ENCODE measurements at regions not wholly inside any gene's neighbourhood (a gene's known extent, or its start where the extent isn't known, plus 50 kb on each side); places are given as distances from the start of the nearest gene placed in this dataset.

- ChIA-PET CTCF (no interaction called here), POLR2A (no interaction called here)
- H3K27me3 ChIP-seq (replicated peaks in 2 of 5; ENCODE audit: control insufficient read depth in 4 of 5, insufficient read depth in 5 of 5, low read length in 4 of 5) = no peaks in the 10 kb centered on the region
- no peak overlapping the region for H3K27ac ChIP-seq (ENCODE audit: insufficient read depth in 1 of 2, low read depth in 1 of 2, low read length in 2 of 2, poor library complexity in 1 of 2, severe bottlenecking in 2 of 2)
- 96% methylated on average over 10 of the region's 10 CpGs for WGBS (ENCODE audit: insufficient coverage)
- DNase-seq = no peak
- no peaks in the 10 kb centered on the region for H3K4me1 ChIP-seq (ENCODE audit: control extremely low read depth in 1 of 4, control insufficient read depth in 4 of 4, insufficient read depth in 4 of 4, low read length in 3 of 4)
- H3K9me3 ChIP-seq (ENCODE audit: control extremely low read depth in 1 of 5, control insufficient read depth in 4 of 5, insufficient read depth in 2 of 5, low read depth in 1 of 5, low read length in 4 of 5) = peaks cover 0 to 3% (median 0%) of the 10 kb centered on the region in 5 experiments
- H3K4me3 ChIP-seq (ENCODE audit: control insufficient read depth in 1 of 7, extremely low read depth in 1 of 7, insufficient read depth in 4 of 7, low read depth in 2 of 7, low read length in 6 of 7) = no peak overlapping the region
- no peaks in the 10 kb centered on the region for H3K36me3 ChIP-seq (ENCODE audit: control insufficient read depth in 4 of 4, insufficient read depth in 4 of 4, low read length in 3 of 4)
These were observed 53.9 kb upstream of the ECI2 start for GRCh38 chr6:4189249-4189648.

- CTCF ChIA-PET = no interaction called here
These were observed 53.4 kb upstream of the ECI2 start for GRCh38 chr6:4188801-4189200.

GRCh38 chr6:4187480-4187879, 52.1 kb upstream of the ECI2 start:
- WGBS (ENCODE audit: insufficient coverage) = 96% methylated on average over 2 of the region's 2 CpGs

More at GRCh38 chr6:4188801-4189200, 53.4 kb upstream of the ECI2 start:
- WGBS (ENCODE audit: insufficient coverage) = 96% methylated on average over 23 of the region's 25 CpGs
- H3K27me3 ChIP-seq (replicated peaks in 2 of 5; ENCODE audit: control insufficient read depth in 4 of 5, insufficient read depth in 5 of 5, low read length in 4 of 5) = no peaks in the 10 kb centered on the region
- H3K4me1 ChIP-seq (ENCODE audit: control extremely low read depth in 1 of 4, control insufficient read depth in 4 of 4, insufficient read depth in 4 of 4, low read length in 3 of 4) = no peaks in the 10 kb centered on the region
- POLR2A ChIA-PET = no interaction called here
- no peak overlapping the region for H3K4me3 ChIP-seq (ENCODE audit: control insufficient read depth in 1 of 7, extremely low read depth in 1 of 7, insufficient read depth in 4 of 7, low read depth in 2 of 7, low read length in 6 of 7)
- DNase-seq = no peak
- H3K27ac ChIP-seq (ENCODE audit: insufficient read depth in 1 of 2, low read depth in 1 of 2, low read length in 2 of 2, poor library complexity in 1 of 2, severe bottlenecking in 2 of 2) = no peak overlapping the region
- no peaks in the 10 kb centered on the region for H3K36me3 ChIP-seq (ENCODE audit: control insufficient read depth in 4 of 4, insufficient read depth in 4 of 4, low read length in 3 of 4)
- H3K9me3 ChIP-seq (ENCODE audit: control extremely low read depth in 1 of 5, control insufficient read depth in 4 of 5, insufficient read depth in 2 of 5, low read depth in 1 of 5, low read length in 4 of 5) = peaks cover 0 to 3% (median 0%) of the 10 kb centered on the region in 5 experiments

GRCh38 chr6:4186385-4186784, 51.0 kb upstream of the ECI2 start:
- Histone ChIP-seq H3K36me3 (ENCODE audit: control insufficient read depth in 4 of 4, insufficient read depth in 4 of 4, low read length in 3 of 4) (no peaks in the 10 kb centered on the region), H3K27me3 (replicated peaks in 2 of 5; ENCODE audit: control insufficient read depth in 4 of 5, insufficient read depth in 5 of 5, low read length in 4 of 5) (no peaks in the 10 kb centered on the region), H3K4me3 (ENCODE audit: control insufficient read depth in 1 of 7, extremely low read depth in 1 of 7, insufficient read depth in 4 of 7, low read depth in 2 of 7, low read length in 6 of 7) (no peak overlapping the region), H3K4me1 (ENCODE audit: control extremely low read depth in 1 of 4, control insufficient read depth in 4 of 4, insufficient read depth in 4 of 4, low read length in 3 of 4) (no peaks in the 10 kb centered on the region), H3K9me3 (ENCODE audit: control extremely low read depth in 1 of 5, control insufficient read depth in 4 of 5, insufficient read depth in 2 of 5, low read depth in 1 of 5, low read length in 4 of 5) (peaks cover 0 to 3% (median 0%) of the 10 kb centered on the region in 5 experiments), H3K27ac (ENCODE audit: insufficient read depth in 1 of 2, low read depth in 1 of 2, low read length in 2 of 2, poor library complexity in 1 of 2, severe bottlenecking in 2 of 2) (no peak overlapping the region)
- no peak for DNase-seq
- 100% methylated on average over 4 of the region's 4 CpGs for WGBS (ENCODE audit: insufficient coverage)
- POLR2A ChIA-PET = no interaction called here
- CTCF ChIA-PET = interaction anchor here (1.6 kb wide), 1 partner anchor 13 kb away, joined by 3 read pairs; no protein-coding TSS in a partner anchor

More at GRCh38 chr6:4187480-4187879, 52.1 kb upstream of the ECI2 start:
- no peaks in the 10 kb centered on the region for H3K36me3 ChIP-seq (ENCODE audit: control insufficient read depth in 4 of 4, insufficient read depth in 4 of 4, low read length in 3 of 4)
- H3K9me3 ChIP-seq (ENCODE audit: control extremely low read depth in 1 of 5, control insufficient read depth in 4 of 5, insufficient read depth in 2 of 5, low read depth in 1 of 5, low read length in 4 of 5) = peaks cover 0 to 3% (median 0%) of the 10 kb centered on the region in 5 experiments
- no peaks in the 10 kb centered on the region for H3K4me1 ChIP-seq (ENCODE audit: control extremely low read depth in 1 of 4, control insufficient read depth in 4 of 4, insufficient read depth in 4 of 4, low read length in 3 of 4)
- H3K27me3 ChIP-seq (replicated peaks in 2 of 5; ENCODE audit: control insufficient read depth in 4 of 5, insufficient read depth in 5 of 5, low read length in 4 of 5) = no peaks in the 10 kb centered on the region
- H3K4me3 ChIP-seq (ENCODE audit: control insufficient read depth in 1 of 7, extremely low read depth in 1 of 7, insufficient read depth in 4 of 7, low read depth in 2 of 7, low read length in 6 of 7) = no peak overlapping the region
- ChIA-PET CTCF (interaction anchor here (1.6 kb wide), 1 partner anchor 14 kb away, joined by 3 read pairs; no protein-coding TSS in a partner anchor), POLR2A (no interaction called here)
- H3K27ac ChIP-seq (ENCODE audit: insufficient read depth in 1 of 2, low read depth in 1 of 2, low read length in 2 of 2, poor library complexity in 1 of 2, severe bottlenecking in 2 of 2) = no peak overlapping the region
- no peak for DNase-seq

- WGBS (ENCODE audit: insufficient coverage) = 100% methylated on average over 1 of the region's 2 CpGs
- no peak for DNase-seq
- ChIA-PET POLR2A (no interaction called here), CTCF (interaction anchor here (1.6 kb wide), 1 partner anchor 13 kb away, joined by 3 read pairs; no protein-coding TSS in a partner anchor)
- Histone ChIP-seq H3K27ac (ENCODE audit: insufficient read depth in 1 of 2, low read depth in 1 of 2, low read length in 2 of 2, poor library complexity in 1 of 2, severe bottlenecking in 2 of 2) (no peak overlapping the region), H3K4me3 (ENCODE audit: control insufficient read depth in 1 of 7, extremely low read depth in 1 of 7, insufficient read depth in 4 of 7, low read depth in 2 of 7, low read length in 6 of 7) (no peak overlapping the region), H3K9me3 (ENCODE audit: control extremely low read depth in 1 of 5, control insufficient read depth in 4 of 5, insufficient read depth in 2 of 5, low read depth in 1 of 5, low read length in 4 of 5) (peaks cover 0 to 3% (median 0%) of the 10 kb centered on the region in 5 experiments), H3K36me3 (ENCODE audit: control insufficient read depth in 4 of 4, insufficient read depth in 4 of 4, low read length in 3 of 4) (no peaks in the 10 kb centered on the region), H3K4me1 (ENCODE audit: control extremely low read depth in 1 of 4, control insufficient read depth in 4 of 4, insufficient read depth in 4 of 4, low read length in 3 of 4) (no peaks in the 10 kb centered on the region), H3K27me3 (replicated peaks in 2 of 5; ENCODE audit: control insufficient read depth in 4 of 5, insufficient read depth in 5 of 5, low read length in 4 of 5) (no peaks in the 10 kb centered on the region)
These were observed 50.5 kb upstream of the ECI2 start for GRCh38 chr6:4185846-4186245.

- no peak overlapping the region for H3K27ac ChIP-seq (ENCODE audit: insufficient read depth in 1 of 2, low read depth in 1 of 2, low read length in 2 of 2, poor library complexity in 1 of 2, severe bottlenecking in 2 of 2)
- POLR2A ChIA-PET = no interaction called here
- H3K9me3 ChIP-seq (ENCODE audit: control extremely low read depth in 1 of 5, control insufficient read depth in 4 of 5, insufficient read depth in 2 of 5, low read depth in 1 of 5, low read length in 4 of 5) = peaks cover 0 to 3% (median 0%) of the 10 kb centered on the region in 5 experiments
- no peak overlapping the region for H3K4me3 ChIP-seq (ENCODE audit: control insufficient read depth in 1 of 7, extremely low read depth in 1 of 7, insufficient read depth in 4 of 7, low read depth in 2 of 7, low read length in 6 of 7)
- CTCF ChIA-PET = no interaction called here
- 100% methylated on average over 3 of the region's 5 CpGs for WGBS (ENCODE audit: insufficient coverage)
- DNase-seq = no peak
- no peaks in the 10 kb centered on the region for H3K27me3 ChIP-seq (replicated peaks in 2 of 5; ENCODE audit: control insufficient read depth in 4 of 5, insufficient read depth in 5 of 5, low read length in 4 of 5)
- no peaks in the 10 kb centered on the region for H3K36me3 ChIP-seq (ENCODE audit: control insufficient read depth in 4 of 4, insufficient read depth in 4 of 4, low read length in 3 of 4)
- H3K4me1 ChIP-seq (ENCODE audit: control extremely low read depth in 1 of 4, control insufficient read depth in 4 of 4, insufficient read depth in 4 of 4, low read length in 3 of 4) = no peaks in the 10 kb centered on the region
These were observed 50.0 kb upstream of the ECI2 start for GRCh38 chr6:4185419-4185818.
